ENCODE measurements at regions not wholly inside any gene's neighbourhood (a gene's known extent, or its start where the extent isn't known, plus 50 kb on each side); places are given as distances from the start of the nearest gene placed in this dataset.

- Histone ChIP-seq H3K9me3 (ENCODE audit: control insufficient read depth, low read depth, low read length) (no peaks in the 10 kb centered on the region), H3K27me3 (ENCODE audit: control insufficient read depth, extremely low read depth, insufficient read depth, low read length) (no peaks in the 10 kb centered on the region), H3K27ac (ENCODE audit: control insufficient read depth, insufficient read depth, low read length) (no peak overlapping the region), H3K4me2 (ENCODE audit: control insufficient read depth, extremely low read depth, insufficient read depth, low read depth, low read length) (no peak overlapping the region), H4K20me1 (ENCODE audit: control insufficient read depth, extremely low read depth, insufficient read depth, low read length) (no peaks in the 10 kb centered on the region), H2AFZ (ENCODE audit: control insufficient read depth, low read length) (no peak overlapping the region), H3K9ac (ENCODE audit: control insufficient read depth, extremely low read depth, insufficient read depth, low read length) (no peak overlapping the region), H3K4me1 (ENCODE audit: control insufficient read depth, extremely low read depth, insufficient read depth, low read length) (no peaks in the 10 kb centered on the region), H3K36me3 (ENCODE audit: control insufficient read depth in 2 of 2, extremely low read depth in 1 of 2, insufficient read depth in 2 of 2, low read length in 2 of 2) (no peaks in the 10 kb centered on the region), H3K4me3 (ENCODE audit: control insufficient read depth in 2 of 3, extremely low read depth in 1 of 3, insufficient read depth in 2 of 3, low read depth in 1 of 3, low read length in 3 of 3) (no peak overlapping the region), H3K9me1 (ENCODE audit: control insufficient read depth, extremely low read depth, insufficient read depth, low read length) (no peaks in the 10 kb centered on the region), H3K79me2 (ENCODE audit: control insufficient read depth, insufficient read depth, low read length) (no peaks in the 10 kb centered on the region)
- FAIRE-seq (no peak), DNase-seq (ENCODE audit: low read depth, low spot score) (no peak)
- dilution Hi-C loops (cut with MboI; ENCODE audit: extremely low pct_ligation_motif_present, low sequenced_read_pairs), result no loop called here
- TF ChIP-seq EZH2 (IDR thresholded peaks at IDR 0.05; ENCODE audit: low read length) (no peak), CTCF (optimal IDR thresholded peaks at IDR 0.05 in 1 of 3, IDR thresholded peaks at IDR 0.05 in 1 of 3, conservative IDR thresholded peaks at IDR 0.05 in 1 of 3; ENCODE audit: extremely low read depth in 1 of 3, insufficient read depth in 2 of 3, low read length in 3 of 3) (no peak)
Measured at GRCh38 chr6:164095056-164095455, 680.5 kb downstream of the QKI start.

GRCh38 chr6:164087870-164088269 is 673.4 kb downstream of the QKI start:
- FAIRE-seq, result no peak

More at GRCh38 chr6:164087870-164088269, 673.4 kb downstream of the QKI start:
- Histone ChIP-seq H3K4me1 (ENCODE audit: control insufficient read depth, extremely low read depth, insufficient read depth, low read length) (no peaks in the 10 kb centered on the region), H4K20me1 (ENCODE audit: control insufficient read depth, extremely low read depth, insufficient read depth, low read length) (no peaks in the 10 kb centered on the region), H3K27me3 (ENCODE audit: control insufficient read depth, extremely low read depth, insufficient read depth, low read length) (no peaks in the 10 kb centered on the region), H3K4me2 (ENCODE audit: control insufficient read depth, extremely low read depth, insufficient read depth, low read depth, low read length) (no peak overlapping the region), H2AFZ (ENCODE audit: control insufficient read depth, low read length) (no peak overlapping the region), H3K9ac (ENCODE audit: control insufficient read depth, extremely low read depth, insufficient read depth, low read length) (no peak overlapping the region), H3K27ac (ENCODE audit: control insufficient read depth, insufficient read depth, low read length) (no peak overlapping the region), H3K9me1 (ENCODE audit: control insufficient read depth, extremely low read depth, insufficient read depth, low read length) (no peaks in the 10 kb centered on the region), H3K36me3 (ENCODE audit: control insufficient read depth in 2 of 2, extremely low read depth in 1 of 2, insufficient read depth in 2 of 2, low read length in 2 of 2) (no peaks in the 10 kb centered on the region), H3K4me3 (ENCODE audit: control insufficient read depth in 2 of 3, extremely low read depth in 1 of 3, insufficient read depth in 2 of 3, low read depth in 1 of 3, low read length in 3 of 3) (no peak overlapping the region), H3K9me3 (ENCODE audit: control insufficient read depth, low read depth, low read length) (no peaks in the 10 kb centered on the region), H3K79me2 (ENCODE audit: control insufficient read depth, insufficient read depth, low read length) (no peaks in the 10 kb centered on the region)
- DNase-seq (ENCODE audit: low read depth, low spot score), result no peak
- TF ChIP-seq EZH2 (IDR thresholded peaks at IDR 0.05; ENCODE audit: low read length) (no peak), CTCF (optimal IDR thresholded peaks at IDR 0.05 in 1 of 3, IDR thresholded peaks at IDR 0.05 in 1 of 3, conservative IDR thresholded peaks at IDR 0.05 in 1 of 3; ENCODE audit: extremely low read depth in 1 of 3, insufficient read depth in 2 of 3, low read length in 3 of 3) (no peak)
- dilution Hi-C loops (cut with MboI; ENCODE audit: extremely low pct_ligation_motif_present, low sequenced_read_pairs), result no loop called here

All from keratinocyte (primary cell).